Left lung (tissue), 4 donors: ENCODE measurements at regions not wholly inside any gene's neighbourhood (a gene's known extent, or its start where the extent isn't known, plus 50 kb on each side); places are given as distances from the start of the nearest gene placed in this dataset.

Experiments used
- ATAC-seq: fragments of 200-7000 bp; cut with Tn5 transposase; one replicate; pipeline ENCODE4 v1.9.1; 2020; ENCODE audit warnings: moderate library complexity
- DNase-seq, 4 donors: peaks; one replicate each; pipeline ENCODE4 v3.0.0-alpha.2; 2013 to 2020
- H3K27ac ChIP-seq, 2 donors: fragments of 200-600 bp; sonication (generic) in 1 of 2; one replicate each; pipeline versions ENCODE4 v1.5.0 to v1.8.0; 2020 to 2021
- H3K27me3 ChIP-seq, 2 donors: fragments of 200-600 bp; sonication (generic) in 1 of 2; one replicate each; pipeline versions ENCODE4 v1.5.0 to v1.8.0; 2020 to 2021
- H3K36me3 ChIP-seq, 2 donors: fragments of 200-600 bp; sonication (generic) in 1 of 2; one replicate each; pipeline versions ENCODE4 v1.5.0 to v1.8.0; 2020 to 2021
- H3K4me1 ChIP-seq, 2 donors: fragments of 200-600 bp; one replicate each; pipeline ENCODE4 v1.8.0; 2021
- H3K4me3 ChIP-seq, 2 donors: fragments of 200-600 bp; sonication (generic) in 1 of 2; one replicate each; pipeline versions ENCODE4 v1.5.0 to v1.8.0; 2020 to 2021; ENCODE audit warnings: mild to moderate bottlenecking in 1 of 2
- H3K9me3 ChIP-seq, 2 donors: fragments of 200-600 bp; sonication (generic) in 1 of 2; one replicate each; pipeline versions ENCODE4 v1.5.0 to v1.8.0; 2020 to 2021
- intact Hi-C, 2 donors: fragments of 100-400 bp; cut with DNase I; formaldehyde crosslinking; loops; one replicate each; pipeline versions ENCODE4 v1.11.2 to v1.14.2; 2022
- TF ChIP-seq, protein P1 (sequence below), 2 donors: fragments of 200-600 bp; sonication (generic) in 1 of 2; IDR thresholded peaks; one replicate each; pipeline versions ENCODE4 v1.5.0 to v1.8.0; 2021; ENCODE audit warnings: antibody characterized with exemption in 2 of 2
- donor health status: DM: no; HTN: yes; CAD: no.
- donor health status: DM: no; HTN: no; CAD: no.

DNA sequence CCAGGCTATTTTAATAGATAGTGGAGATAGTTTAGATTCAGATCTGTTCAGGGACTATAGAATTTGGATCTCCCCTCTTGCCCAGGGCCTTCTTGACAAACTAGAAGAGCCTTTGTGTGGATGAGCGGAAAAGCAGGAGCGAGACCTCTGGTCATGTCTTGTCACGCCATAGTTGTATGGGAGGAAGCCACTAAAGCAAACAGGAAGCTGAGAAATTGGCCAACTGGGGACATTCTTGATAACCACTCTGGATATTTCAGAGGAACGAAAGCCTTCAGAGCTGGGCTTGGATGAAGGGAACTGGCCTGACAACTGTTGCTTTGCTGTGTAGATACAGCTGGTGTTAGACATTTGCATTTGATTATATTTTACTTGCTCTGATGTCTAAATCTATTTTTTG is 54.1 kb upstream of the EXOC2 start:
- no peak overlapping the region for H3K4me3 ChIP-seq
- DNase-seq (no peak), ATAC-seq (no peak)
- no peaks in the 10 kb centered on the region for H3K9me3 ChIP-seq
- no peaks in the 10 kb centered on the region for H3K4me1 ChIP-seq
- peak overlapping the region in 1 of 2 donors; percentile 19 for H3K27ac ChIP-seq
- no peaks in the 10 kb centered on the region for H3K36me3 ChIP-seq
- no peaks in the 10 kb centered on the region for H3K27me3 ChIP-seq
- intact Hi-C loops: no loop called here
- TF ChIP-seq, protein P1, sequence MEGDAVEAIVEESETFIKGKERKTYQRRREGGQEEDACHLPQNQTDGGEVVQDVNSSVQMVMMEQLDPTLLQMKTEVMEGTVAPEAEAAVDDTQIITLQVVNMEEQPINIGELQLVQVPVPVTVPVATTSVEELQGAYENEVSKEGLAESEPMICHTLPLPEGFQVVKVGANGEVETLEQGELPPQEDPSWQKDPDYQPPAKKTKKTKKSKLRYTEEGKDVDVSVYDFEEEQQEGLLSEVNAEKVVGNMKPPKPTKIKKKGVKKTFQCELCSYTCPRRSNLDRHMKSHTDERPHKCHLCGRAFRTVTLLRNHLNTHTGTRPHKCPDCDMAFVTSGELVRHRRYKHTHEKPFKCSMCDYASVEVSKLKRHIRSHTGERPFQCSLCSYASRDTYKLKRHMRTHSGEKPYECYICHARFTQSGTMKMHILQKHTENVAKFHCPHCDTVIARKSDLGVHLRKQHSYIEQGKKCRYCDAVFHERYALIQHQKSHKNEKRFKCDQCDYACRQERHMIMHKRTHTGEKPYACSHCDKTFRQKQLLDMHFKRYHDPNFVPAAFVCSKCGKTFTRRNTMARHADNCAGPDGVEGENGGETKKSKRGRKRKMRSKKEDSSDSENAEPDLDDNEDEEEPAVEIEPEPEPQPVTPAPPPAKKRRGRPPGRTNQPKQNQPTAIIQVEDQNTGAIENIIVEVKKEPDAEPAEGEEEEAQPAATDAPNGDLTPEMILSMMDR (IDR thresholded peaks at IDR 0.05): no peak

DNA sequence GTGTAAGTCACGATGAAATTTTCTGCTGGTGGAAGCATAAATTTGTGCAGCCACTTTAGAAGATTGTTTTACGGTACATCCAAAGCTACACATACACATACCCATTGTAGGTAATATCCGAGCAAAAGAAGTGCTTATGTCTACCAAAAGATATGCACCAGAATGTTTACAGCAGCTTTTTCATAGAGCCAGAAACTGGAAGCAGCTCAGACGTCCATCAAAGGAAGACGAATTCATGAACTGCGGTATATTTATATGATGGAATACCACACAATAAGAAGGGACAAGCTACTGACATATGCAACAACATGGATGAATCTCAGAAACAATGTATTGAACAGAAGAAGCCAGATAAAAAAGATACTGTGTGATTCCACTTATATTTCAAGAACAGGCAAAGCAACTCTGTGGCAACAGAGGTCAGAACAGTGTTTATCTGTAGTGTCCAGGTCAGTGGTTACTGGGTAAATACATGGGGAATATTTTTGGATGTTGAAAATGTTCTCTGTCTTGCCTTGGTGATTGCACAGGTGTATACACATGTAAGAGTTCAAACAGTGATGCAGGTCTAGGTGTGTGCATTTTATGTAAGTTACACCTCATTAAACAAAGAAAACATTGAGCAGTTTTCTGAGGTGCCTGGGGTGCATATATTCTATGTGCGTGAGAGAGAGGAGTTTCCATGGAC is 51.9 kb upstream of the EXOC2 start:
- Histone ChIP-seq H3K4me1 (no peaks in the 10 kb centered on the region), H3K9me3 (no peaks in the 10 kb centered on the region), H3K4me3 (no peak overlapping the region), H3K36me3 (no peaks in the 10 kb centered on the region), H3K27me3 (no peaks in the 10 kb centered on the region), H3K27ac (no peak overlapping the region)
- TF ChIP-seq, protein P1 (IDR thresholded peaks at IDR 0.05): no peak
- intact Hi-C loops: no loop called here
- DNase-seq (no peak), ATAC-seq (no peak)

DNA sequence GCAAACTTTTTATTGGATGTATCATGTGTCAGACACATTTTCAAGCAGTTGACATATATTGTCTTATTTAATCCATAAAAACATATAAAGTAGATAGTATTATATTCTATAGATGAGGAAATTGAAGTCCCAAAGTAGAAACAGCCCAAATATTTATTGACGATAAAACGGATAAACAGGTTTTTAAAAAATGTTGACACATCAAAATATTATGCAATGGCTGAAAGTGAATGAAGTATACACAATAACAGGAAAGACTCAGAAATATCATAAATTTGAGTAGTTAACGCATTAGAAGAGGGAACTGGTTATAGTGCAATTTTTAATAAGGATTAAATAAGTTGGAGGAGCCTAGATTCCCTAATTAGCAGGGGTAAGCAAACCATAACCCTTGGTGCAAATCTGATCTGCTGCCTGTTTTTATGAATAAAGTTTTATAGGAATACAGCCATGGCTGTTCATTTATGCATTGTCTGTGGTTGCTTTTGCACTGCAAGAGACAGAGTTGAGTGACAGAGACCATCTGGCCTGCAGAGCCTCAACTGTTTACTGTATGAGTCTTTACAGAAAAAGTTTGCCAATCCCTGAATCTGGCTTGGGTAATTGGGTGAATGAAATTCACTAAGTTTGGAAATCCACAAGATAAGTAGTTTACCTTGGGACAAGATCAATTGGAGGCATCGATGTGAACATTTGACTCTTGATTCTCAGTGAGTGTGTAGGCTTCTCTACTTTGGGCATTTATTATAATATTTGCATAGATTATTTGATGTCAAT is 50.6 kb upstream of the EXOC2 start:
- intact Hi-C loops: no loop called here
- ATAC-seq: no peak

More for the DNA sequence above, 50.6 kb upstream of the EXOC2 start:
- DNase-seq: no peak
- H3K36me3 ChIP-seq: no peaks in the 10 kb centered on the region
- no peak overlapping the region for H3K4me3 ChIP-seq
- H3K27ac ChIP-seq: no peak overlapping the region
- no peaks in the 10 kb centered on the region for H3K9me3 ChIP-seq
- TF ChIP-seq, protein P1 (IDR thresholded peaks at IDR 0.05): no peak
- no peaks in the 10 kb centered on the region for H3K4me1 ChIP-seq
- H3K27me3 ChIP-seq: no peaks in the 10 kb centered on the region
